ENCODE measurements at regions not wholly inside any gene's neighbourhood (a gene's known extent, or its start where the extent isn't known, plus 50 kb on each side); places are given as distances from the start of the nearest gene placed in this dataset.

- Histone ChIP-seq H3K4me1 (no peaks in the 10 kb centered on the region), H3K4me3 (no peak overlapping the region), H3K27me3 (no peaks in the 10 kb centered on the region), H3K9me3 (no peaks in the 10 kb centered on the region), H3K27ac (no peak overlapping the region), H3K36me3 (no peaks in the 10 kb centered on the region)
- TF ChIP-seq POLR2AphosphoS5 (IDR thresholded peaks at IDR 0.05; ENCODE audit: insufficient read depth in 1 of 2, low read depth in 1 of 2) (no peak), POLR2A (IDR thresholded peaks at IDR 0.05) (no peak), CTCF (IDR thresholded peaks at IDR 0.05) (no peak)
- no peak for DNase-seq (ENCODE audit: extremely low spot score in 2 of 2)
- intact Hi-C loops (cut with DNase I), result no loop called here
These were observed 328.5 kb upstream of the USP25 start for GRCh38 chr21:15401331-15401730.

GRCh38 chr21:15405214-15405613, 324.6 kb upstream of the USP25 start:
- H3K36me3 ChIP-seq, result no peaks in the 10 kb centered on the region
- TF ChIP-seq POLR2AphosphoS5 (IDR thresholded peaks at IDR 0.05; ENCODE audit: insufficient read depth in 1 of 2, low read depth in 1 of 2), result no peak
- TF ChIP-seq CTCF (IDR thresholded peaks at IDR 0.05), result no peak
- no peak for TF ChIP-seq POLR2A (IDR thresholded peaks at IDR 0.05)
- H3K4me3 ChIP-seq, result no peak overlapping the region
- H3K27me3 ChIP-seq, result no peaks in the 10 kb centered on the region
- DNase-seq (ENCODE audit: extremely low spot score in 2 of 2), result no peak
- intact Hi-C loops (cut with DNase I), result no loop called here
- no peaks in the 10 kb centered on the region for H3K9me3 ChIP-seq
- H3K4me1 ChIP-seq, result no peaks in the 10 kb centered on the region
- no peak overlapping the region for H3K27ac ChIP-seq

- H3K36me3 ChIP-seq, result no peaks in the 10 kb centered on the region
- H3K9me3 ChIP-seq, result no peaks in the 10 kb centered on the region
- no peak overlapping the region for H3K27ac ChIP-seq
- H3K4me1 ChIP-seq, result no peaks in the 10 kb centered on the region
- intact Hi-C loops (cut with DNase I), result no loop called here
- no peak for DNase-seq (ENCODE audit: extremely low spot score in 2 of 2)
- H3K27me3 ChIP-seq, result no peaks in the 10 kb centered on the region
- H3K4me3 ChIP-seq, result no peak overlapping the region
- TF ChIP-seq POLR2A (IDR thresholded peaks at IDR 0.05) (no peak), POLR2AphosphoS5 (IDR thresholded peaks at IDR 0.05; ENCODE audit: insufficient read depth in 1 of 2, low read depth in 1 of 2) (no peak), CTCF (IDR thresholded peaks at IDR 0.05) (no peak)
These were observed 323.0 kb upstream of the USP25 start for GRCh38 chr21:15406791-15407190.

- no peaks in the 10 kb centered on the region for H3K9me3 ChIP-seq
- intact Hi-C loops (cut with DNase I), result no loop called here
- no peak overlapping the region for H3K4me3 ChIP-seq
- no peak for TF ChIP-seq POLR2AphosphoS5 (IDR thresholded peaks at IDR 0.05; ENCODE audit: insufficient read depth in 1 of 2, low read depth in 1 of 2)
- TF ChIP-seq CTCF (IDR thresholded peaks at IDR 0.05), result no peak
- no peak for TF ChIP-seq POLR2A (IDR thresholded peaks at IDR 0.05)
- DNase-seq (ENCODE audit: extremely low spot score in 2 of 2), result no peak
- H3K4me1 ChIP-seq, result no peaks in the 10 kb centered on the region
- H3K27me3 ChIP-seq, result no peaks in the 10 kb centered on the region
- no peak overlapping the region for H3K27ac ChIP-seq
- no peaks in the 10 kb centered on the region for H3K36me3 ChIP-seq
These were observed 322.2 kb upstream of the USP25 start for GRCh38 chr21:15407585-15407984.

GRCh38 chr21:15408089-15408488, 321.7 kb upstream of the USP25 start:
- no peaks in the 10 kb centered on the region for H3K9me3 ChIP-seq
- intact Hi-C loops (cut with DNase I), result no loop called here
- H3K4me3 ChIP-seq, result no peak overlapping the region
- no peaks in the 10 kb centered on the region for H3K36me3 ChIP-seq
- DNase-seq (ENCODE audit: extremely low spot score in 2 of 2), result no peak
- no peak overlapping the region for H3K27ac ChIP-seq
- no peak for TF ChIP-seq POLR2A (IDR thresholded peaks at IDR 0.05)
- no peak for TF ChIP-seq CTCF (IDR thresholded peaks at IDR 0.05)
- TF ChIP-seq POLR2AphosphoS5 (IDR thresholded peaks at IDR 0.05; ENCODE audit: insufficient read depth in 1 of 2, low read depth in 1 of 2), result no peak
- no peaks in the 10 kb centered on the region for H3K4me1 ChIP-seq
- H3K27me3 ChIP-seq, result no peaks in the 10 kb centered on the region

Data from vagina (tissue), 2 donors.